ENCODE measurements at regions not wholly inside any gene's neighbourhood (a gene's known extent, or its start where the extent isn't known, plus 50 kb on each side); places are given as distances from the start of the nearest gene placed in this dataset.

DNA sequence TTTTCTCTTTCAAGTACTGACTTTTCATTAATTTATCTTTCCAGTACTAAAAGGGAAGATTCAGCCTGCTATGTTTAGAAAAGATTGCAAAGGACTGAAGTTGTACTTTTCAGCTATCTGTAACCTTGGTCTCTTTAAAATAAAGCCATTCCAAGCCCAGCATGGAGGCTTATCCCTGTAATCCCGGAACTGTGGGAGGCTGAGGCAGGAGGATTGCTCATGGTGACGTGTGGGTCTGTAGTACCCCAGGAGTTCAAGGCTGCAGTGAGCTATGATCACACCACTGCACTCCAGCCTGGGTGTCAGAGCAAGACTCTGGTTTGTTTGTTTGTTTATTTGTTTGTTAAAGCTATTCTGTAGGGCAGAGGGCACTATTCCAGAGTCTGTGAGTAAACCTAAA is 50.6 kb upstream of the TMEM170B start:
- no peaks in the 10 kb centered on the region for H3F3A ChIP-seq (replicated peaks; ENCODE audit: insufficient read depth)
- H3K27me3 ChIP-seq (ENCODE audit: insufficient read depth), result no peaks in the 10 kb centered on the region
- POLR2A ChIA-PET, result interaction anchor here (1.1 kb wide), 1 partner anchor 217 kb away, joined by 3 read pairs; no protein-coding TSS in a partner anchor
- H3K4me1 ChIP-seq (ENCODE audit: control insufficient read depth in 1 of 2, insufficient read depth in 2 of 2, low read depth in 1 of 2, low read length in 1 of 2), result peaks cover 0 to 3% of the 10 kb centered on the region in 2 experiments; a peak in 1 of 4 replicates
- DNase-seq, result no peak
- 90% methylated on average over 2 of the region's 2 CpGs for WGBS (ENCODE audit: low lambda C conversion rate)
- no peaks in the 10 kb centered on the region for H3K9me2 ChIP-seq
- no peak overlapping the region for H3K4me2 ChIP-seq
- TF ChIP-seq YY1 (IDR thresholded peaks at IDR 0.05; ENCODE audit: low read depth), result no peak
- TF ChIP-seq MEF2A (IDR thresholded peaks at IDR 0.05; ENCODE audit: borderline replicate concordance, low read depth), result no peak
- no peak for TF ChIP-seq RAD21 (IDR thresholded peaks at IDR 0.05; ENCODE audit: low read length)
- no peak for TF ChIP-seq GABPA (IDR thresholded peaks at IDR 0.05; ENCODE audit: low read depth)
- TF ChIP-seq SIN3A (IDR thresholded peaks at IDR 0.05; ENCODE audit: borderline replicate concordance, low read depth, low read length), result no peak
- no peaks in the 10 kb centered on the region for H3K9me3 ChIP-seq
- no peak overlapping the region for H3K27ac ChIP-seq (ENCODE audit: low read depth in 2 of 2, low read length in 1 of 2)
- H3K4me3 ChIP-seq (ENCODE audit: low read depth in 2 of 2, low read length in 1 of 2), result no peak overlapping the region
- H3K36me3 ChIP-seq (replicated peaks in 1 of 2; ENCODE audit: control insufficient read depth in 1 of 2, insufficient read depth in 2 of 2, low read length in 1 of 2), result no peaks in the 10 kb centered on the region
- no peaks in the 10 kb centered on the region for H3K79me2 ChIP-seq (ENCODE audit: insufficient read depth)
- H3K9ac ChIP-seq, result no peak overlapping the region
- no peak overlapping the region for H2AFZ ChIP-seq (ENCODE audit: low read depth)
- CTCF ChIA-PET, result interaction anchor here (0.7 to 1.8 kb wide), 2 partner anchors 9 to 315 kb away, joined by 3 to 9 read pairs; no protein-coding TSS in a partner anchor
- H4K20me1 ChIP-seq (ENCODE audit: insufficient read depth), result no peaks in the 10 kb centered on the region

DNA sequence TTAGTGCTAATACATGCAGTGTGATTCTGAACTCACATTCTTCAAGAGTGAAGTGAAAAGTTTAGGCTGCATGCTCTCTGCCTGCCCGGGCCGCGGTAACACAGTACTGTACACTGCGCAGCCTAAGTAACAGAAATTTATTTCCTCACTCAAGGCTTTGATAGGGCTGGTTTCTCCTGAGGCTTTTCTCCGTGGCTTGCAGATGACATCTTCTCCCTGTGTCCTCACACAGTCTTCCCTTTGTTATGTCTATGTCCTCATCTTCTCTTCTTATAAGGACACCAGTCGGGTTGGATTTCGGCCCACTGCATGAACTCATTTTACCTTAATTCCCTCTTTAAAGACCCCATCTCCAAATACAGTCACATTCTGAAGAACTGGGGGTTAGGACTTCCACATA is 51.1 kb upstream of the TMEM170B start:
- no peak overlapping the region for H3K4me2 ChIP-seq
- CTCF ChIA-PET, result interaction anchor here (1.8 kb wide), 1 partner anchor 10 kb away, joined by 9 read pairs; no protein-coding TSS in a partner anchor
- TF ChIP-seq FOXM1 (IDR thresholded peaks at IDR 0.05; ENCODE audit: low read depth) (no peak), JUND (IDR thresholded peaks at IDR 0.05) (no peak), PBX3 (IDR thresholded peaks at IDR 0.05) (no peak), MEF2A (IDR thresholded peaks at IDR 0.05; ENCODE audit: borderline replicate concordance, low read depth) (no peak)
- H3K4me3 ChIP-seq (ENCODE audit: low read depth in 2 of 2, low read length in 1 of 2), result no peak overlapping the region
- POLR2A ChIA-PET, result interaction anchor here (1.1 kb wide), 1 partner anchor 216 kb away, joined by 3 read pairs; no protein-coding TSS in a partner anchor
- H4K20me1 ChIP-seq (ENCODE audit: insufficient read depth), result no peaks in the 10 kb centered on the region
- no peaks in the 10 kb centered on the region for H3K9me3 ChIP-seq
- H3K9me2 ChIP-seq, result no peaks in the 10 kb centered on the region
- no peak overlapping the region for H3K9ac ChIP-seq
- H3K27ac ChIP-seq (ENCODE audit: low read depth in 2 of 2, low read length in 1 of 2), result no peak overlapping the region
- H3K36me3 ChIP-seq (replicated peaks in 1 of 2; ENCODE audit: control insufficient read depth in 1 of 2, insufficient read depth in 2 of 2, low read length in 1 of 2), result no peaks in the 10 kb centered on the region
- 88% methylated on average over 4 of the region's 7 CpGs for WGBS (ENCODE audit: low lambda C conversion rate)
- H3F3A ChIP-seq (replicated peaks; ENCODE audit: insufficient read depth), result no peaks in the 10 kb centered on the region
- no peaks in the 10 kb centered on the region for H3K27me3 ChIP-seq (ENCODE audit: insufficient read depth)
- peaks cover 0 to 3% of the 10 kb centered on the region in 2 experiments; a peak in 1 of 4 replicates for H3K4me1 ChIP-seq (ENCODE audit: control insufficient read depth in 1 of 2, insufficient read depth in 2 of 2, low read depth in 1 of 2, low read length in 1 of 2)
- H2AFZ ChIP-seq (ENCODE audit: low read depth), result no peak overlapping the region
- no peaks in the 10 kb centered on the region for H3K79me2 ChIP-seq (ENCODE audit: insufficient read depth)
- no peak for DNase-seq

- H3K9me3 ChIP-seq, result no peaks in the 10 kb centered on the region
- ChIA-PET CTCF (interaction anchor here (1.0 to 1.9 kb wide), 2 partner anchors 10 to 343 kb away, joined by 3 to 20 read pairs; no protein-coding TSS in a partner anchor), POLR2A (interaction anchor here (1.1 kb wide), 1 partner anchor 216 kb away, joined by 3 read pairs; no protein-coding TSS in a partner anchor)
- no peaks in the 10 kb centered on the region for H3F3A ChIP-seq (replicated peaks; ENCODE audit: insufficient read depth)
- peaks cover 0 to 3% of the 10 kb centered on the region in 2 experiments; a peak in 1 of 4 replicates for H3K4me1 ChIP-seq (ENCODE audit: control insufficient read depth in 1 of 2, insufficient read depth in 2 of 2, low read depth in 1 of 2, low read length in 1 of 2)
- TF ChIP-seq CHD2 (IDR thresholded peaks at IDR 0.05; ENCODE audit: low read length, partially characterized antibody), result no peak
- no peak for TF ChIP-seq RAD21 (IDR thresholded peaks at IDR 0.05; ENCODE audit: low read length)
- TF ChIP-seq TCF12 (IDR thresholded peaks at IDR 0.05), result no peak
- TF ChIP-seq SMC3 (IDR thresholded peaks at IDR 0.05; ENCODE audit: low read depth, low read length), result no peak
- TF ChIP-seq ELF1 (IDR thresholded peaks at IDR 0.05), result no peak
- no peak for TF ChIP-seq RCOR1 (IDR thresholded peaks at IDR 0.05; ENCODE audit: low read length)
- TF ChIP-seq USF2 (IDR thresholded peaks at IDR 0.05; ENCODE audit: borderline replicate concordance, low read depth, low read length), result no peak
- TF ChIP-seq, protein P1, sequence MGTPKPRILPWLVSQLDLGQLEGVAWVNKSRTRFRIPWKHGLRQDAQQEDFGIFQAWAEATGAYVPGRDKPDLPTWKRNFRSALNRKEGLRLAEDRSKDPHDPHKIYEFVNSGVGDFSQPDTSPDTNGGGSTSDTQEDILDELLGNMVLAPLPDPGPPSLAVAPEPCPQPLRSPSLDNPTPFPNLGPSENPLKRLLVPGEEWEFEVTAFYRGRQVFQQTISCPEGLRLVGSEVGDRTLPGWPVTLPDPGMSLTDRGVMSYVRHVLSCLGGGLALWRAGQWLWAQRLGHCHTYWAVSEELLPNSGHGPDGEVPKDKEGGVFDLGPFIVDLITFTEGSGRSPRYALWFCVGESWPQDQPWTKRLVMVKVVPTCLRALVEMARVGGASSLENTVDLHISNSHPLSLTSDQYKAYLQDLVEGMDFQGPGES (IDR thresholded peaks at IDR 0.05; ENCODE audit: low read depth, low read length), result no peak
- TF ChIP-seq GABPA (IDR thresholded peaks at IDR 0.05; ENCODE audit: low read depth), result no peak
- H3K4me3 ChIP-seq (ENCODE audit: low read depth in 2 of 2, low read length in 1 of 2), result no peak overlapping the region
- no peaks in the 10 kb centered on the region for H4K20me1 ChIP-seq (ENCODE audit: insufficient read depth)
- H3K27me3 ChIP-seq (ENCODE audit: insufficient read depth), result no peaks in the 10 kb centered on the region
- 78% methylated on average over 2 of the region's 2 CpGs for WGBS (ENCODE audit: low lambda C conversion rate)
- H3K9me2 ChIP-seq, result no peaks in the 10 kb centered on the region
- no peak overlapping the region for H3K9ac ChIP-seq
- no peaks in the 10 kb centered on the region for H3K36me3 ChIP-seq (replicated peaks in 1 of 2; ENCODE audit: control insufficient read depth in 1 of 2, insufficient read depth in 2 of 2, low read length in 1 of 2)
- no peak overlapping the region for H3K4me2 ChIP-seq
- H2AFZ ChIP-seq (ENCODE audit: low read depth), result no peak overlapping the region
- no peak for DNase-seq
- H3K27ac ChIP-seq (ENCODE audit: low read depth in 2 of 2, low read length in 1 of 2), result no peak overlapping the region
- H3K79me2 ChIP-seq (ENCODE audit: insufficient read depth), result no peaks in the 10 kb centered on the region
Observed at GRCh38 chr6:11486051-11486450, 51.5 kb upstream of the TMEM170B start.
